ENCODE measurements at regions not wholly inside any gene's neighbourhood (a gene's known extent, or its start where the extent isn't known, plus 50 kb on each side); places are given as distances from the start of the nearest gene placed in this dataset.

DNA sequence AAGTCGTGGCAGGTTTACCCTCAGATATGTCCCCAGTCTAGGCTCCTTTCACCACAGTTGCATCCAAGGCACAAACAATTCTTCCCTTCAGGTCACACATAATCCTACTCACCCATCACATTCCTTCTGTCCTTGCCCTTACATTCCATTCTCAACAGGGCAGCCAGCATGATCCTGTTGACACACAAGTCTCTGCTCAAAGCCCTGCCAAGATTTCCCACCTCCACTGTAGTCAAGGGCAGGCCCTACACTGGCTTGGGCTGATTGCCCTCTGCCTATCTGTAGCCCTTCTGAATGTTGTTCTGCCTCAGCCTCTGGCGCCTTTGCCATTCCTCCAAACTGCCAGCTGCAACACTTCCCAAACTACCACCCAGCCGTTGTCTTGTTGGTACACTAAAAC is 187.9 kb upstream of the AKR1E2 start:
- TF ChIP-seq POLR2A (IDR thresholded peaks at IDR 0.05), result no peak
- TF ChIP-seq, protein P1, sequence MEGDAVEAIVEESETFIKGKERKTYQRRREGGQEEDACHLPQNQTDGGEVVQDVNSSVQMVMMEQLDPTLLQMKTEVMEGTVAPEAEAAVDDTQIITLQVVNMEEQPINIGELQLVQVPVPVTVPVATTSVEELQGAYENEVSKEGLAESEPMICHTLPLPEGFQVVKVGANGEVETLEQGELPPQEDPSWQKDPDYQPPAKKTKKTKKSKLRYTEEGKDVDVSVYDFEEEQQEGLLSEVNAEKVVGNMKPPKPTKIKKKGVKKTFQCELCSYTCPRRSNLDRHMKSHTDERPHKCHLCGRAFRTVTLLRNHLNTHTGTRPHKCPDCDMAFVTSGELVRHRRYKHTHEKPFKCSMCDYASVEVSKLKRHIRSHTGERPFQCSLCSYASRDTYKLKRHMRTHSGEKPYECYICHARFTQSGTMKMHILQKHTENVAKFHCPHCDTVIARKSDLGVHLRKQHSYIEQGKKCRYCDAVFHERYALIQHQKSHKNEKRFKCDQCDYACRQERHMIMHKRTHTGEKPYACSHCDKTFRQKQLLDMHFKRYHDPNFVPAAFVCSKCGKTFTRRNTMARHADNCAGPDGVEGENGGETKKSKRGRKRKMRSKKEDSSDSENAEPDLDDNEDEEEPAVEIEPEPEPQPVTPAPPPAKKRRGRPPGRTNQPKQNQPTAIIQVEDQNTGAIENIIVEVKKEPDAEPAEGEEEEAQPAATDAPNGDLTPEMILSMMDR (IDR thresholded peaks at IDR 0.05), result no peak
- intact Hi-C loops (cut with DNase I), result no loop called here

DNA sequence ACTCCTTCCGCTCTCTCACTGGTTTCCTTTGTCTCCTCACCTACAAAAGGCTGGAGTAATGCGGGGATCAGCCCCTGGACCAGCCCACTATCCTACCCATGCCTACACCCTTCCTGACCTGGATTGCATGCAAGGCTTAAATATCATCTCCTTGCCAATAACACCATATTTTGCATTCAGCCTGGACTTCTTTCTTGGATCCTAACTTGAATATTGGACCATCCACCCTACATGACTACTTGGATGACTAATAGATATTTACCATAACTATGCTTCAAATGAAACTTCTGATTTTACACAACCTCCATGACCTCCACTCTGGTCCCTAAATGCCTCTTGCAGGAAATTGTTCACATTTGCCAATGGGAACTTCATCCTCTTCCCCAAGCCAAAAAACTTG is 188.3 kb upstream of the AKR1E2 start:
- Histone ChIP-seq H3K27ac (no peak overlapping the region), H3K9me3 (no peaks in the 10 kb centered on the region)

More for the DNA sequence above, 187.9 kb upstream of the AKR1E2 start:
- Histone ChIP-seq H3K36me3 (no peaks in the 10 kb centered on the region), H3K27ac (no peak overlapping the region), H3K4me1 (peaks cover 6 to 9% of the 10 kb centered on the region in 2 donors), H3K27me3 (no peaks in the 10 kb centered on the region), H3K4me3 (replicated peaks in 1 of 3) (no peak overlapping the region), H3K9me3 (no peaks in the 10 kb centered on the region)
- DNase-seq, result peak in 1 of 2 donors; percentile 34
- 91 to 99% methylated on average over 3 of the region's 3 CpGs for WGBS, 2 donors

DNA sequence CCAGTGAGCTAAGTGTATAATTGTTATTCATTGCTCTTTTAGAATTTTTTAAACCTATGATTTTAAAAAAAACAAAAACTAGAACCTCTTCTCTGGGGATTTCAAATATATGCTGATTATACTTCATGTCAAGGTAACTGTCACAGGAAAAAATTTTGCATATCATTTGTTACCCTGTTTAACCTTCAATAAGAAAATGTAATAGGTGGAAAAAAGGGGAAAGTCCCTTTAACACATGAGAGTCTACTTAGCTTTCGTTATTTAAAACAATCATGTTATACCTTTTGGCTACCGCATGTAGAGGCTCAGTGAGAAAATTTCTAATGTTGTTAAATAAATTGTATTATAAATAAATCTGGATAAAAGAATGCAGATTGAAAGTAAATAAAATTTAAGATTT is 190.1 kb upstream of the AKR1E2 start:
- Histone ChIP-seq H3K27me3 (no peaks in the 10 kb centered on the region), H3K4me3 (replicated peaks in 1 of 3) (no peak overlapping the region), H3K9me3 (no peaks in the 10 kb centered on the region), H3K27ac (no peak overlapping the region), H3K36me3 (no peaks in the 10 kb centered on the region), H3K4me1 (peaks cover 6 to 9% of the 10 kb centered on the region in 2 donors)
- intact Hi-C loops (cut with DNase I), result no loop called here
- DNase-seq, result no peak
- 80 to 84% methylated on average over 2 of the region's 2 CpGs for WGBS, 2 donors
- TF ChIP-seq POLR2A (IDR thresholded peaks at IDR 0.05), result no peak
- TF ChIP-seq, protein P1 (IDR thresholded peaks at IDR 0.05), result no peak

More for the DNA sequence above, 188.3 kb upstream of the AKR1E2 start:
- Histone ChIP-seq H3K27me3 (no peaks in the 10 kb centered on the region), H3K4me1 (peaks cover 6 to 9% of the 10 kb centered on the region in 2 donors), H3K4me3 (replicated peaks in 1 of 3) (no peak overlapping the region), H3K36me3 (no peaks in the 10 kb centered on the region)
- 97 to 98% methylated on average over 2 of the region's 2 CpGs for WGBS, 2 donors
- intact Hi-C loops (cut with DNase I), result no loop called here
- TF ChIP-seq, protein P1 (IDR thresholded peaks at IDR 0.05), result no peak
- no peak for TF ChIP-seq POLR2A (IDR thresholded peaks at IDR 0.05)
- DNase-seq, result no peak

DNA sequence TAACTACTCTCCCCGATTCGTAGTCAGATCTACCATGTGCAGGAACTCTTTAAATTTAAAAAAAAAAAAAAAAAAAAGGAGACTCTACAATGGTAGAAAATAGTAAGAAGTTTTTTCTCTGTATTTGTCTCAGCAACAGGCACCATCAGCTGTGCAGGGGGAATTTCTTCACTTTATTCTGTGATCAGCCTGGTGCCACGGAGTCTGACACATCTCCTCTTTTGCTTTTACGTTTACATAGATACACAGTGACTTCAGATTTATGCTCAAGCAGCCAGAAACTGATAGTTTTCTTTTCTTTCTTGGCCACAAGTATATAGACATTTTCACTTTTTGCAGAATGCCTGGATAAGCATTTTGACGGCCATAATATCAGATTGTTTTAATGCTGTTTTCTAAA is 190.6 kb upstream of the AKR1E2 start:
- H3K27ac ChIP-seq, result no peak overlapping the region
- intact Hi-C loops (cut with DNase I), result no loop called here
- H3K27me3 ChIP-seq, result no peaks in the 10 kb centered on the region
- H3K4me3 ChIP-seq (replicated peaks in 1 of 3), result no peak overlapping the region
- peaks cover 5 to 7% of the 10 kb centered on the region in 2 donors for H3K4me1 ChIP-seq
- H3K36me3 ChIP-seq, result no peaks in the 10 kb centered on the region
- no peak for DNase-seq
- TF ChIP-seq POLR2A (IDR thresholded peaks at IDR 0.05), result no peak
- TF ChIP-seq, protein P1 (IDR thresholded peaks at IDR 0.05), result no peak
- WGBS, 2 donors, result 64 to 65% methylated on average over 5 of the region's 5 CpGs
- H3K9me3 ChIP-seq, result no peaks in the 10 kb centered on the region

DNA sequence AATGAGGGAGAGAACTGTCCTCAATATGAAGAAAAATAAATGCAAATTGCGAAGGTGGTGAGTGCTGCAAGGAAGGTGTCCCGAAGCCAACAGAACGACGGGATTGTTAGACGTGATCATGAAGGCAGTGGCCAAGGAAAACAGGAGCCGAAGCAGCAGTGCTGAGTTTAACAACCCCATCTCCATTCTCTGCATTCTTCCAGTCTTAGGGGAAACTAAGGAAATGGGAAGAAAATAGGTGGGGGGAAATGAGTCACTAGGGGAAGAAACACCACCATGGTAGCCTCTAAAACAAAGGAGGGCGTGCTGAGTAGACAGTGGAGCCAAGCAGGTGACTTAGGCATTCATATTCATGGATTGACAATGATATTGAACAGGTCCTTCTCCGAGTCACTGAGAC is 192.2 kb upstream of the AKR1E2 start:
- no peaks in the 10 kb centered on the region for H3K27me3 ChIP-seq
- no peaks in the 10 kb centered on the region for H3K9me3 ChIP-seq
- H3K27ac ChIP-seq, result no peak overlapping the region
- no peak for DNase-seq
- H3K4me1 ChIP-seq, result no peaks in the 10 kb centered on the region
- intact Hi-C loops (cut with DNase I), result no loop called here
- TF ChIP-seq POLR2A (IDR thresholded peaks at IDR 0.05), result no peak
- TF ChIP-seq, protein P1 (IDR thresholded peaks at IDR 0.05), result no peak
- 78 to 90% methylated on average over 8 of the region's 8 CpGs for WGBS, 2 donors
- H3K36me3 ChIP-seq, result no peaks in the 10 kb centered on the region
- no peak overlapping the region for H3K4me3 ChIP-seq (replicated peaks in 1 of 3)

All from thyroid gland (tissue), 4 donors.